ENCODE measurements at regions not wholly inside any gene's neighbourhood (a gene's known extent, or its start where the extent isn't known, plus 50 kb on each side); places are given as distances from the start of the nearest gene placed in this dataset.

GRCh38 chr11:134712228-134713145 lies 300.4 kb upstream of the B3GAT1 start:
- Histone ChIP-seq H3K4me3 (ENCODE audit: low read length) (no peak overlapping the region; the same call in 1 of the 2 replicates), H3K9me3 (ENCODE audit: control insufficient read depth, insufficient read depth, low read length) (no peaks in the 10 kb centered on the region), H3K4me1 (ENCODE audit: control insufficient read depth, insufficient read depth, low read length) (no peaks in the 10 kb centered on the region), H3K36me3 (ENCODE audit: control insufficient read depth, insufficient read depth, low read length) (no peaks in the 10 kb centered on the region), H3K27ac (ENCODE audit: low read length) (no peak overlapping the region), H3K27me3 (ENCODE audit: control insufficient read depth, insufficient read depth, low read length) (no peaks in the 10 kb centered on the region)
- no peak for DNase-seq (ENCODE audit: low read depth, low spot score)
- no CpG with 5 or more reads among the region's 47 CpGs for WGBS (ENCODE audit: insufficient coverage, insufficient read length)

DNA sequence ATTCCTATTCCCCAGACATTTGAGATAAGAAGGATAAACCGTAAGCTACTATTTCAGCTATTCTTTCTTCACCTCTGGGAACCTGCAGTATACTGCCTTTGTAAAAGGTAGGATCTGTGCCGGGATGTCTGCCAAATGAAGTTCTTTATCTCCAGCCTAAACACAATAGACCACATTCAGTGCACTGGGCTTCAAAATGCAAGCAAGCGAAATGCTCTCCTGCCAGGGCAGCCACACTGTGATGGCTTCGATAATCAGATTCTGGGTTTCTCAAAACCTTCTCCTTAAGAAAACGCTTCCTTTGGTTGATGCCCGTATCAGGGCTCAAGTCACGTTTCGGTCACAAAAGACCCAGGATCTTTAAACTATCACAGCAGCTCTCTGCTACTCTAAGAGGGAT lies 299.5 kb upstream of the B3GAT1 start:
- Histone ChIP-seq H3K36me3 (ENCODE audit: control insufficient read depth, insufficient read depth, low read length) (no peaks in the 10 kb centered on the region), H3K9me3 (ENCODE audit: control insufficient read depth, insufficient read depth, low read length) (no peaks in the 10 kb centered on the region), H3K4me1 (ENCODE audit: control insufficient read depth, insufficient read depth, low read length) (no peaks in the 10 kb centered on the region), H3K27ac (ENCODE audit: low read length) (no peak overlapping the region), H3K4me3 (ENCODE audit: low read length) (no peak overlapping the region), H3K27me3 (ENCODE audit: control insufficient read depth, insufficient read depth, low read length) (no peaks in the 10 kb centered on the region)
- no CpG with 5 or more reads among the region's 8 CpGs for WGBS (ENCODE audit: insufficient coverage, insufficient read length)
- DNase-seq (ENCODE audit: low read depth, low spot score), result no peak

DNA sequence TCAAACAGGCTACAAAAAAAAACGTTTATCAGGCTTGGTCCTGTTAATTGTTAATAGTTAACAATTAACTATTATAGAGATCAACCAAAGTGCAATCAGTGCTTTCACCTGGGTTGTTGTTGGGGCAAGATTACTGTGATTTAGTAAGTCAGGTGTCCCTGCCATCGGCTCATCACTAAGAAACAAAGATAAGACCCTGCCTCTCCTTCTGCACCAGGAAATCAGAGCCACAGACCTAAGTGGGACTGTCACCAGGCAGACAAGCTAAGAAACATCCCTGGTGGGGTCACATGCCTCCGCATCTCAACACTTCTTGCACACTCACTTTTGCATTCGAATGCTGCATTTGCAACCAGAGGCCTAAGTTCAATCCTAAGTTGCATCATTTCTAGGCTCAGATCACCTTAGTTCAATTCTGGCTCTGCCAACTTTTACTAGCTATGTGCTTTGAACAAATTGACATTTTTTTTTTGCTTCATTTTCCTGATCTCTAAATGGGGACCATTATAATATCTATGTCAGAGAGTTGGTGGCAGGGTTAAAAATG lies 298.9 kb upstream of the B3GAT1 start:
- no CpG with 5 or more reads among the region's 4 CpGs for WGBS (ENCODE audit: insufficient coverage, insufficient read length)
- Histone ChIP-seq H3K36me3 (ENCODE audit: control insufficient read depth, insufficient read depth, low read length) (no peaks in the 10 kb centered on the region), H3K9me3 (ENCODE audit: control insufficient read depth, insufficient read depth, low read length) (no peaks in the 10 kb centered on the region), H3K4me3 (ENCODE audit: low read length) (no peak overlapping the region), H3K27me3 (ENCODE audit: control insufficient read depth, insufficient read depth, low read length) (no peaks in the 10 kb centered on the region), H3K4me1 (ENCODE audit: control insufficient read depth, insufficient read depth, low read length) (no peaks in the 10 kb centered on the region), H3K27ac (ENCODE audit: low read length) (no peak overlapping the region)
- no peak for DNase-seq (ENCODE audit: low read depth, low spot score)

- H3K36me3 ChIP-seq (ENCODE audit: control insufficient read depth, insufficient read depth, low read length), result no peaks in the 10 kb centered on the region
- H3K4me3 ChIP-seq (ENCODE audit: low read length), result no peak overlapping the region
- no peaks in the 10 kb centered on the region for H3K4me1 ChIP-seq (ENCODE audit: control insufficient read depth, insufficient read depth, low read length)
- no peaks in the 10 kb centered on the region for H3K27me3 ChIP-seq (ENCODE audit: control insufficient read depth, insufficient read depth, low read length)
- no peak for DNase-seq (ENCODE audit: low read depth, low spot score)
- WGBS (ENCODE audit: insufficient coverage, insufficient read length), result no CpG with 5 or more reads among the region's 3 CpGs
- H3K27ac ChIP-seq (ENCODE audit: low read length), result no peak overlapping the region
- H3K9me3 ChIP-seq (ENCODE audit: control insufficient read depth, insufficient read depth, low read length), result no peaks in the 10 kb centered on the region
Observed at GRCh38 chr11:134705858-134706257, 293.8 kb upstream of the B3GAT1 start.

GRCh38 chr11:134702827-134703226 lies 290.8 kb upstream of the B3GAT1 start:
- Histone ChIP-seq H3K36me3 (ENCODE audit: control insufficient read depth, insufficient read depth, low read length) (no peaks in the 10 kb centered on the region), H3K4me1 (ENCODE audit: control insufficient read depth, insufficient read depth, low read length) (no peaks in the 10 kb centered on the region), H3K27ac (ENCODE audit: low read length) (no peak overlapping the region), H3K27me3 (ENCODE audit: control insufficient read depth, insufficient read depth, low read length) (no peaks in the 10 kb centered on the region), H3K9me3 (ENCODE audit: control insufficient read depth, insufficient read depth, low read length) (no peaks in the 10 kb centered on the region), H3K4me3 (ENCODE audit: low read length) (no peak overlapping the region)
- no peak for DNase-seq (ENCODE audit: low read depth, low spot score)
- WGBS (ENCODE audit: insufficient coverage, insufficient read length), result no CpG with 5 or more reads among the region's 5 CpGs

DNA sequence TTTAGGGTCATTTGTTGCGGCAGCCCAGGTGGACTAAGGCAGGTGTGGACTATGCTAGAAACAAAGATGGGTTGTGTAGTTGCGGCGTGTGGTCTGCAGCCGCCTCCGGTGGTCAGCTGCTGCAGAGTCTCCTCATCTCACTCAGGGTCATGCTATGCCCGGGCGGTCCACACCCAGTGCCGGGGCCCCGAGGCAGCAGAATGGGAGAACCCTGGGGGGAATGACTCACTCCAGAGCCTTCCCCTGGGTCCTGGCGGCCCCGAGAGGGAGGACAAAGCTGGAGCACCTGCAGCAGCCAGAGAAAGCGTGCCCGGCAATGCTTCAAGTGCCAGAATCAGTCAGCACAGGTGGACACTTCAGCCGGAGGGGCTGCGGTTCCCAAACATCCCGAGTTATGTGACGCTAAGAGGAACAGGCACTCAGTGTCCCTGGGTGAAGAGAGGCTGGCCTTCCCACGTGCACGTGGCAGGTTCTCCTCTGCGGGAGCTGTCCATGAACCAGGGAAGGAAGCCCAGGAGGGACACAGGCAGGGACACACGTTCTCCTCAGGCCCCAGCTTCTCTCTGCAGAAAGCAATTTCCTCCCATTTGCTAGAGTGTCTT lies 289.6 kb upstream of the B3GAT1 start:
- Histone ChIP-seq H3K36me3 (ENCODE audit: control insufficient read depth, insufficient read depth, low read length) (no peaks in the 10 kb centered on the region), H3K4me3 (ENCODE audit: low read length) (no peak overlapping the region), H3K9me3 (ENCODE audit: control insufficient read depth, insufficient read depth, low read length) (no peaks in the 10 kb centered on the region), H3K27me3 (ENCODE audit: control insufficient read depth, insufficient read depth, low read length) (no peaks in the 10 kb centered on the region), H3K27ac (ENCODE audit: low read length) (no peak overlapping the region), H3K4me1 (ENCODE audit: control insufficient read depth, insufficient read depth, low read length) (no peaks in the 10 kb centered on the region)
- no peak for DNase-seq (ENCODE audit: low read depth, low spot score)
- no CpG with 5 or more reads among the region's 21 CpGs for WGBS (ENCODE audit: insufficient coverage, insufficient read length)

DNA sequence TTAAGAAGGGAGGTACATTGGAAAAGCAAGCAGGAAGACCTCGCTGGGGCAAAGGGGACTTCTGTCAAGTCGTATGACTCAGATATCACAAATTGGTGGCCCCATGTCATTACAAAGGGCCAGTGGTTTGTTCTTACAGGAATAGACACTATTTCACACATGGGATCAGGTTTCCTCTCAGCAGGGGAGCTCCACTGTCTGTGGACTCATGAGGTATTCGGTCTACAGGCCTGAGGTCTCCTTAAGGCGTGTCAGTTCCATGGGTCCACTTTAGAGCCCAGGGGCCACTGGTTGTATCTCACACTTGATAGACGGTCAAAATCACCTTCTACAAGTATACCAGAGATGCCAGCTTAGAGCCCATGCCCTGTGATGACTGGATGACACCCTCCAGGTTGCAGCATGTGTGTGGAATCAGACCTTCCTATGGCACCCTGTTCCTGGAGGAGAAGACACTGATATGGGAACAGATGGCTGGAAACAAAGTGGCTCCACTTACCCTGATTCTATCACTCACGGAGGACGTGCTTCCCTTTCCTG lies 288.1 kb upstream of the B3GAT1 start:
- Histone ChIP-seq H3K27ac (ENCODE audit: low read length) (no peak overlapping the region), H3K36me3 (ENCODE audit: control insufficient read depth, insufficient read depth, low read length) (no peaks in the 10 kb centered on the region), H3K27me3 (ENCODE audit: control insufficient read depth, insufficient read depth, low read length) (no peaks in the 10 kb centered on the region), H3K4me1 (ENCODE audit: control insufficient read depth, insufficient read depth, low read length) (no peaks in the 10 kb centered on the region), H3K4me3 (ENCODE audit: low read length) (no peak overlapping the region), H3K9me3 (ENCODE audit: control insufficient read depth, insufficient read depth, low read length) (no peaks in the 10 kb centered on the region)
- no peak for DNase-seq (ENCODE audit: low read depth, low spot score)
- no CpG with 5 or more reads among the region's 7 CpGs for WGBS (ENCODE audit: insufficient coverage, insufficient read length)

GRCh38 chr11:134696455-134696854 lies 284.4 kb upstream of the B3GAT1 start:
- DNase-seq (ENCODE audit: low read depth, low spot score), result no peak
- Histone ChIP-seq H3K36me3 (ENCODE audit: control insufficient read depth, insufficient read depth, low read length) (no peaks in the 10 kb centered on the region), H3K9me3 (ENCODE audit: control insufficient read depth, insufficient read depth, low read length) (no peaks in the 10 kb centered on the region), H3K4me3 (ENCODE audit: low read length) (no peak overlapping the region), H3K27me3 (ENCODE audit: control insufficient read depth, insufficient read depth, low read length) (no peaks in the 10 kb centered on the region), H3K4me1 (ENCODE audit: control insufficient read depth, insufficient read depth, low read length) (no peaks in the 10 kb centered on the region), H3K27ac (ENCODE audit: low read length) (no peak overlapping the region)
- WGBS (ENCODE audit: insufficient coverage, insufficient read length), result no CpG with 5 or more reads among the region's 4 CpGs

- Histone ChIP-seq H3K4me3 (ENCODE audit: low read length) (no peak overlapping the region), H3K9me3 (ENCODE audit: control insufficient read depth, insufficient read depth, low read length) (no peaks in the 10 kb centered on the region), H3K4me1 (ENCODE audit: control insufficient read depth, insufficient read depth, low read length) (no peaks in the 10 kb centered on the region), H3K27ac (ENCODE audit: low read length) (no peak overlapping the region), H3K27me3 (ENCODE audit: control insufficient read depth, insufficient read depth, low read length) (no peaks in the 10 kb centered on the region), H3K36me3 (ENCODE audit: control insufficient read depth, insufficient read depth, low read length) (no peaks in the 10 kb centered on the region)
- DNase-seq (ENCODE audit: low read depth, low spot score), result no peak
- no CpG with 5 or more reads among the region's 6 CpGs for WGBS (ENCODE audit: insufficient coverage, insufficient read length)
Observed at GRCh38 chr11:134691985-134692384, 279.9 kb upstream of the B3GAT1 start.

DNA sequence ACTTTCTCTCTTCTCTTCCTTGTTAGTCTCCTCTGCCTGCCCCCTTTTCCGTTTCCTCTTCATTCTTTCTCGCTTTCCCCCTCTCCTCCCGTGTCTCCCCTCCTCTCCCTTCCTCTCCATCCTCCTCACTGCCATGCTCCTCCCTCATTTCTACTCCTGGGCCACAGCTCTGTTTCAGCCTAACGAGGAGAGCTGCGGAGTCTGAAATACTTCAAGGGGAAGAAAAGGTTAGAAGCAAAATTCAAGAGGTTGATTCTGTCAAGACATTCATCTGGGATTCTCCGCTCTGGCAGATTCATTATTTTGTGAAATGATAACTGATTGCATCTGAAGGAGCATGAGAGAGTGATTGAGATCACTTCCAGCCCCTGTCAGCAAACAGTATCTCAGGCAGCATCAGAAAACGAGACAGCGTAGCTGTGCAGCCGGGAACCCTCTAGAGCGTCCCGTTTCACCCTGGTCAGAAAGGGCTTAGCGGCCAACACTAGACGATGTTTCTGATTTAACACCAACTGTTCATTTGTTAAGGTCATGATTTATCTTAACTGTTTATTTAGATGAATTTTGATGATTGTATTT lies 279.3 kb upstream of the B3GAT1 start:
- no peak overlapping the region for H3K4me3 ChIP-seq (ENCODE audit: low read length)
- H3K36me3 ChIP-seq (ENCODE audit: control insufficient read depth, insufficient read depth, low read length), result no peaks in the 10 kb centered on the region
- WGBS (ENCODE audit: insufficient coverage, insufficient read length), result no CpG with 5 or more reads among the region's 13 CpGs
- H3K9me3 ChIP-seq (ENCODE audit: control insufficient read depth, insufficient read depth, low read length), result no peaks in the 10 kb centered on the region
- no peaks in the 10 kb centered on the region for H3K27me3 ChIP-seq (ENCODE audit: control insufficient read depth, insufficient read depth, low read length)
- H3K4me1 ChIP-seq (ENCODE audit: control insufficient read depth, insufficient read depth, low read length), result no peaks in the 10 kb centered on the region
- H3K27ac ChIP-seq (ENCODE audit: low read length), result no peak overlapping the region
- no peak for DNase-seq (ENCODE audit: low read depth, low spot score)

Measured in iPS DF 6.9 (cell line).